IPS-20b (cell line): ENCODE measurements at regions not wholly inside any gene's neighbourhood (a gene's known extent, or its start where the extent isn't known, plus 50 kb on each side); places are given as distances from the start of the nearest gene placed in this dataset.
"Not testable (repeated sequence)": the region's sequence is repeated elsewhere in the genome, so short reads cannot be mapped to it uniquely, and the experiment has no call there.

ENCODE experiments used
- H3K27ac ChIP-seq: one replicate; pipeline ENCODE4 v1.5.1; 2013; ENCODE audit warnings: low read length
- H3K27me3 ChIP-seq: 2 replicates; pipeline ENCODE4 v1.6.1; 2013; ENCODE audit warnings: mild to moderate bottlenecking, low read length, inconsistent platforms; ENCODE audit not compliant: insufficient read depth
- H3K36me3 ChIP-seq: 2 replicates; pipeline ENCODE4 v1.6.1; 2013; ENCODE audit warnings: low read depth, mild to moderate bottlenecking, inconsistent platforms, low read length, moderate library complexity; ENCODE audit not compliant: insufficient read depth
- H3K4me1 ChIP-seq: 2 replicates; pipeline ENCODE4 v1.6.1; 2013; ENCODE audit warnings: mild to moderate bottlenecking, control low read depth, inconsistent platforms, low read length, moderate library complexity; ENCODE audit not compliant: insufficient read depth
- H3K4me3 ChIP-seq: 2 replicates; pipeline ENCODE4 v1.5.1; 2013; ENCODE audit warnings: mild to moderate bottlenecking, low read length, inconsistent platforms
- H3K9ac ChIP-seq: 2 replicates; pipeline ENCODE4 v1.6.1; 2013; ENCODE audit warnings: low read depth, mild to moderate bottlenecking, inconsistent platforms, low read length, moderate library complexity
- H3K9me3 ChIP-seq: 2 replicates; pipeline ENCODE4 v1.6.1; 2013; ENCODE audit warnings: mild to moderate bottlenecking, low read depth, low read length, inconsistent platforms; ENCODE audit not compliant: insufficient read depth

- Histone ChIP-seq H3K27me3 (no peaks in the 10 kb centered on the region), H3K9ac (no peak overlapping the region), H3K27ac (no peak overlapping the region), H3K9me3 (no peaks in the 10 kb centered on the region), H3K36me3 (no peaks in the 10 kb centered on the region), H3K4me1 (no peaks in the 10 kb centered on the region), H3K4me3 (no peak overlapping the region)
Measured at GRCh38 chr4:189510601-189511000, 430.1 kb upstream of the FRG1 start.

- H3K4me3 ChIP-seq, result no peak overlapping the region
- H3K4me1 ChIP-seq, result no peaks in the 10 kb centered on the region
- no peak overlapping the region for H3K27ac ChIP-seq
- H3K9ac ChIP-seq, result no peak overlapping the region
- no peaks in the 10 kb centered on the region for H3K9me3 ChIP-seq
- no peaks in the 10 kb centered on the region for H3K27me3 ChIP-seq
- H3K36me3 ChIP-seq, result no peaks in the 10 kb centered on the region
Measured at GRCh38 chr4:189511581-189511980, 429.1 kb upstream of the FRG1 start.

GRCh38 chr4:189513421-189513820 is 427.3 kb upstream of the FRG1 start:
- Histone ChIP-seq H3K27ac (no peak overlapping the region), H3K4me3 (no peak overlapping the region), H3K27me3 (no peaks in the 10 kb centered on the region), H3K9ac (no peak overlapping the region), H3K4me1 (no peaks in the 10 kb centered on the region), H3K36me3 (no peaks in the 10 kb centered on the region), H3K9me3 (no peaks in the 10 kb centered on the region)

DNA sequence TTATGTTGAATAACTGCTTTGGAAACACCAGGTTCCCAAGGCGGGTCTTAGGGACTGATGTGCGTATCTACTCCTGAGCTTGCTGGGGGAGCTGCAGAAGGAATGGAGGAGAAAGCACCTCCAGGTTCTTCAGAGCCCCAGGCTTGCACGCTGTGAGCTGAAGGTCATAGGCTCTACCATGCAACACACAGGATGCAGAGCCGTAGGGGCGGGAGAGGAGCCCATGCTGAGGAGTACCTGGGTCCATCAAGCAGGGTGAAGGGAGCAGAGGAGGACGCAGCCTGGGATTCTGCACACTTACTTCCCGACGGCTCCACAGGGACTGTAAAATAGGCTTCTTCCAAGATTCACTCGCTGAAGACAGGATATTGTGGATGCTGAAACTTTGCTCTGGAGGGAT is 426.5 kb upstream of the FRG1 start:
- no peaks in the 10 kb centered on the region for H3K4me1 ChIP-seq
- no peak overlapping the region for H3K9ac ChIP-seq
- no peaks in the 10 kb centered on the region for H3K27me3 ChIP-seq
- H3K9me3 ChIP-seq, result no peaks in the 10 kb centered on the region
- H3K4me3 ChIP-seq, result no peak overlapping the region
- H3K36me3 ChIP-seq, result no peaks in the 10 kb centered on the region
- H3K27ac ChIP-seq, result no peak overlapping the region

DNA sequence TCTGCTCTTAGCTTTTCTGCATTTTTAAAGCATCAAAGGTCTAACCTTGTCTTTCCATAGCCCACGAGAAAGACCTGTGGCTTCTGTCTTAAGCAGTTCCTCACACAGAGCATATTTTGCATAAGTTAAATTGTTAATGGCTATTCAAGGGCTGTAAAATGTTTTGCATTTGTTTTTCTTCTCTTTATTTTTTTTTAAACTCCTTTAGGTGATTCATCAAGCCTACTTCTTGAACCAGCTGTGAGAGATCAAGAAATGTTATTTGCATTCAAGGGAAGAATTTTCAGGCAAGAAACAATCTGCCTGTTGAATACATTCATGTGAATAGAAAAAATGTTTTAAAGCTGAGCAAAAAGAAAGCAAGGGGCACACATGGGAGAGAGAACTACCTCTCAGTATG is 423.8 kb upstream of the FRG1 start:
- no peaks in the 10 kb centered on the region for H3K36me3 ChIP-seq
- no peak overlapping the region for H3K4me3 ChIP-seq
- H3K4me1 ChIP-seq, result no peaks in the 10 kb centered on the region
- H3K9ac ChIP-seq, result no peak overlapping the region
- no peaks in the 10 kb centered on the region for H3K9me3 ChIP-seq
- H3K27me3 ChIP-seq, result no peaks in the 10 kb centered on the region
- H3K27ac ChIP-seq, result no peak overlapping the region

DNA sequence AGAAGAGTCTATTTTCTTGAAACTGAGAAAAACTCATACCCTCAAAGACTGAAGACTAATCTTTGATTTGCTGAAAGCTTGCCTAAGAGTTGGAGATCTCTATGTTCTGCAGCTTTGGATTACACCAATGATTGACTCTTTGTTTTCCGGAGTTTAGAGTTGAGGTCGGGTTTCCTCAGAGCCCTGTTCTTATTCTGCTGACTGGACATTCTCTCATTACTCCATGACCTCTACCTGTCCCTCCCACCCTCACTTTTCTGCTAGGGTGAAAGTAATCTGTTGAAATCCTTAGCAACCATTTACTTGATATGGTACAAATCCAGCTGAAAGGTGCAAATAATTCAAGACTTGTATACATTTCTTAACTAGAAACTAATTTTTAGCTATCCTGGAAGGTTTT is 421.5 kb upstream of the FRG1 start:
- Histone ChIP-seq H3K36me3 (no peaks in the 10 kb centered on the region), H3K4me1 (no peaks in the 10 kb centered on the region), H3K4me3 (no peak overlapping the region), H3K9me3 (peaks cover 13% of the 10 kb centered on the region), H3K9ac (no peak overlapping the region), H3K27me3 (no peaks in the 10 kb centered on the region), H3K27ac (no peak overlapping the region)

DNA sequence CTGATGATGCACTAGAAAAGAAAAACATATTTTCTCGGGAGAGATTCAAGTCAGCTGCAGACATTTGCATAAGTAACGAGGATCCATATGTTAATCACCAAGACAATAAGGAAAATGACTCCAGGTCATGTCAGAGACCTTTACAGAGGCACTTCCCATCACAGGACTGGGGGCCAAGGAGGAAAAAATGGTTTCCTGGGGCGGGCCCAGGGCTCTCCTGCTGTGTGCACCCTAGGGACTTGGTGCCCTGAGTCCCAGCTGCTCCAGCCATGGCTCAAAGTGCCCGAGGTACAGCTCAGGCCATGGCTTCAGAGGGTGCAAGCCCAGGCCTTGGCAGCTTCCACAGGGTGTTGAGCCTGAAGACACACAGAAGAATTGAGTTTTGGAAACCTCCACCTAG is 415.4 kb upstream of the FRG1 start:
- peaks cover 58% of the 10 kb centered on the region for H3K9me3 ChIP-seq
- H3K36me3 ChIP-seq, result no peaks in the 10 kb centered on the region

DNA sequence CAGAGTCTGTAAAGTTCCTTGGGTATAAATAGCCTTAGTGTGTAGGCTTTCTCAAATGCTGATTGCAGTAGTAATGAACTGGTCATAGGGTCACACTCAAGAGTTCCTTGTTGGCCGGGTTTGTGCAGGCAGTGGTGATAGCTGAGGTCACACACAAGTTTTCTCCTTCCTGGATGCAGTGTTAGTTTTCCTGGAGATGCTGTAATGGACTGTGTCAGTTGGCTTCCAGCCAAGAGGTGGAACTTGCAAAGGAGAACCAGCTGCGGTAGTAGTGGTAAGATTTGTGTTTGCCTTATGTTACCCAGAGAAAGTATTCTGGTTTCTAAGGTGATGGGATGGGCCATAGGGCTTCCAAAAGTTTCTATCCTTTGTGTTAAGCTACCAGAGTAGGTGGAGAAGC is 409.8 kb upstream of the FRG1 start:
- no peak overlapping the region for H3K27ac ChIP-seq
- no peaks in the 10 kb centered on the region for H3K4me1 ChIP-seq
- H3K9ac ChIP-seq, result no peak overlapping the region
- H3K36me3 ChIP-seq, result no peaks in the 10 kb centered on the region
- peaks cover 48% of the 10 kb centered on the region for H3K9me3 ChIP-seq
- H3K4me3 ChIP-seq, result no peak overlapping the region
- no peaks in the 10 kb centered on the region for H3K27me3 ChIP-seq

More for the DNA sequence above, 415.4 kb upstream of the FRG1 start:
- H3K27me3 ChIP-seq, result no peaks in the 10 kb centered on the region
- H3K4me1 ChIP-seq, result no peaks in the 10 kb centered on the region
- H3K9ac ChIP-seq, result no peak overlapping the region
- H3K27ac ChIP-seq, result no peak overlapping the region
- no peak overlapping the region for H3K4me3 ChIP-seq

- no peak overlapping the region for H3K9ac ChIP-seq
- H3K4me3 ChIP-seq, result no peak overlapping the region
- H3K36me3 ChIP-seq, result no peaks in the 10 kb centered on the region
- H3K27ac ChIP-seq, result no peak overlapping the region
- no peaks in the 10 kb centered on the region for H3K27me3 ChIP-seq
- H3K9me3 ChIP-seq, result peaks cover 28% of the 10 kb centered on the region
- H3K4me1 ChIP-seq, result no peaks in the 10 kb centered on the region
Measured at GRCh38 chr4:189533603-189534002, 407.1 kb upstream of the FRG1 start.

GRCh38 chr4:189547559-189547958 is 393.1 kb upstream of the FRG1 start:
- no peaks in the 10 kb centered on the region for H3K27me3 ChIP-seq
- H3K9ac ChIP-seq, result no peak overlapping the region
- no peak overlapping the region for H3K27ac ChIP-seq
- no peaks in the 10 kb centered on the region for H3K9me3 ChIP-seq
- no peaks in the 10 kb centered on the region for H3K4me1 ChIP-seq
- no peaks in the 10 kb centered on the region for H3K36me3 ChIP-seq
- H3K4me3 ChIP-seq, result no peak overlapping the region

GRCh38 chr4:189548484-189549125 is 392.1 kb upstream of the FRG1 start:
- Histone ChIP-seq H3K9ac (no peak overlapping the region), H3K27me3 (no peaks in the 10 kb centered on the region), H3K4me3 (no peak overlapping the region), H3K4me1 (no peaks in the 10 kb centered on the region), H3K27ac (no peak overlapping the region), H3K9me3 (no peaks in the 10 kb centered on the region), H3K36me3 (no peaks in the 10 kb centered on the region)

- H3K9ac ChIP-seq, H3K27ac ChIP-seq, H3K4me3 ChIP-seq, H3K4me1 ChIP-seq, H3K36me3 ChIP-seq, H3K27me3 ChIP-seq, H3K9me3 ChIP-seq: not testable (repeated sequence)
Measured at GRCh38 chr4:189551931-189552670, 388.6 kb upstream of the FRG1 start.
